ENCODE measurements at regions not wholly inside any gene's neighbourhood (a gene's known extent, or its start where the extent isn't known, plus 50 kb on each side); places are given as distances from the start of the nearest gene placed in this dataset.

- Histone ChIP-seq H4K5ac (ENCODE audit: insufficient read length, low read depth, low read length) (no peak overlapping the region), H3T11ph (ENCODE audit: low read length) (no peak overlapping the region), H3K27ac (ENCODE audit: insufficient read length, low read depth, low read length) (no peak overlapping the region), H2AK5ac (ENCODE audit: insufficient read length, low read length) (no peak overlapping the region), H2BK15ac (ENCODE audit: low read depth, low read length) (no peak overlapping the region), H4K91ac (ENCODE audit: insufficient read length, low read depth, low read length) (no peak overlapping the region), H3K9ac (ENCODE audit: extremely low read depth, insufficient read length, low read length) (no peak overlapping the region), H3K14ac (ENCODE audit: insufficient read depth, low read length) (no peak overlapping the region), H2BK120ac (ENCODE audit: low read depth, low read length, poor library complexity, severe bottlenecking) (no peak overlapping the region), H3K4ac (ENCODE audit: low read depth, low read length) (no peak overlapping the region), H2BK5ac (ENCODE audit: insufficient read length, low read length) (no peak overlapping the region), H3K79me1 (ENCODE audit: insufficient read depth, low read depth, low read length, poor library complexity, severe bottlenecking) (no peaks in the 10 kb centered on the region), H3K23me2 (ENCODE audit: insufficient read length, low read depth, low read length, poor library complexity, severe bottlenecking) (no peaks in the 10 kb centered on the region), H3K4me1 (ENCODE audit: insufficient read depth, low read length) (no peaks in the 10 kb centered on the region), H3K4me2 (ENCODE audit: insufficient read depth, insufficient read length, low read length) (no peak overlapping the region), H2AFZ (ENCODE audit: low read length) (no peak overlapping the region), H3K56ac (ENCODE audit: insufficient read length, low read depth, low read length) (no peak overlapping the region), H2BK20ac (ENCODE audit: low read depth, low read length, poor library complexity, severe bottlenecking) (no peak overlapping the region), H4K20me1 (ENCODE audit: control insufficient read depth, insufficient read depth, insufficient read length) (no peaks in the 10 kb centered on the region), H4K8ac (replicated peaks; ENCODE audit: insufficient read length, low read depth, low read length) (no peak overlapping the region), H3K23ac (ENCODE audit: insufficient read length, low read depth, low read length) (no peak overlapping the region), H3K79me2 (ENCODE audit: insufficient read depth, low read length) (no peaks in the 10 kb centered on the region), H3K27me3 (ENCODE audit: insufficient read depth, low read length) (no peaks in the 10 kb centered on the region), H3K18ac (ENCODE audit: insufficient read length, low read depth, low read length) (no peak overlapping the region), H2BK12ac (ENCODE audit: insufficient read length, low read depth, low read length) (no peak overlapping the region), H3K9me3 (ENCODE audit: control insufficient read depth, low read depth, low read length) (no peaks in the 10 kb centered on the region)
- no peak for DNase-seq
- H3K4me1 Mint-ChIP-seq = no peaks in the 10 kb centered on the region
- no peak overlapping the region for H3K27ac Mint-ChIP-seq
- H3K36me3 Mint-ChIP-seq (ENCODE audit: insufficient read depth in 1 of 3, low read depth in 3 of 3) = no peaks in the 10 kb centered on the region; a peak in 1 of 7 replicates
- TF ChIP-seq CTCF (conservative IDR thresholded peaks at IDR 0.05) = no peak
- H3K27me3 Mint-ChIP-seq (ENCODE audit: low read depth) = no peaks in the 10 kb centered on the region
- no CpG with 5 or more reads among the region's 2 CpGs for WGBS (ENCODE audit: extremely low coverage, insufficient read length, low lambda C conversion rate)
- H3K9me3 Mint-ChIP-seq = peaks cover 5 to 6% of the 10 kb centered on the region in 2 experiments; a peak in 3 of 5 replicates
- no peak overlapping the region for H3K4me3 Mint-ChIP-seq
Observed at GRCh38 chr4:14237911-14238310, 610.4 kb upstream of the BOD1L1 start.

Measured in H9 (cell line).